22Rv1 (cell line): ENCODE measurements at regions not wholly inside any gene's neighbourhood (a gene's known extent, or its start where the extent isn't known, plus 50 kb on each side); places are given as distances from the start of the nearest gene placed in this dataset.

Experiments used
- CTCF ChIP-seq: fragments of 450-650 bp; IDR thresholded peaks from 2 replicates; pipeline ENCODE4 v1.5.1; 2017; ENCODE audit warnings: mild to moderate bottlenecking
- ZFX ChIP-seq: fragments of 450-650 bp; IDR thresholded peaks from 2 replicates; pipeline ENCODE4 v1.6.1; 2017; ENCODE audit warnings: antibody characterized with exemption, borderline replicate concordance

GRCh38 chr13:76285463-76285862 is 600.7 kb downstream of the KCTD12 start:
- no peak for TF ChIP-seq CTCF
- no peak for TF ChIP-seq ZFX
